Stromal cell of bone marrow (primary cell): ENCODE measurements at regions not wholly inside any gene's neighbourhood (a gene's known extent, or its start where the extent isn't known, plus 50 kb on each side); places are given as distances from the start of the nearest gene placed in this dataset.

Source experiments
- DNase-seq: peaks from one replicate; pipeline ENCODE4 v3.0.0-alpha.2; 2012; ENCODE audit warnings: low read depth

DNA sequence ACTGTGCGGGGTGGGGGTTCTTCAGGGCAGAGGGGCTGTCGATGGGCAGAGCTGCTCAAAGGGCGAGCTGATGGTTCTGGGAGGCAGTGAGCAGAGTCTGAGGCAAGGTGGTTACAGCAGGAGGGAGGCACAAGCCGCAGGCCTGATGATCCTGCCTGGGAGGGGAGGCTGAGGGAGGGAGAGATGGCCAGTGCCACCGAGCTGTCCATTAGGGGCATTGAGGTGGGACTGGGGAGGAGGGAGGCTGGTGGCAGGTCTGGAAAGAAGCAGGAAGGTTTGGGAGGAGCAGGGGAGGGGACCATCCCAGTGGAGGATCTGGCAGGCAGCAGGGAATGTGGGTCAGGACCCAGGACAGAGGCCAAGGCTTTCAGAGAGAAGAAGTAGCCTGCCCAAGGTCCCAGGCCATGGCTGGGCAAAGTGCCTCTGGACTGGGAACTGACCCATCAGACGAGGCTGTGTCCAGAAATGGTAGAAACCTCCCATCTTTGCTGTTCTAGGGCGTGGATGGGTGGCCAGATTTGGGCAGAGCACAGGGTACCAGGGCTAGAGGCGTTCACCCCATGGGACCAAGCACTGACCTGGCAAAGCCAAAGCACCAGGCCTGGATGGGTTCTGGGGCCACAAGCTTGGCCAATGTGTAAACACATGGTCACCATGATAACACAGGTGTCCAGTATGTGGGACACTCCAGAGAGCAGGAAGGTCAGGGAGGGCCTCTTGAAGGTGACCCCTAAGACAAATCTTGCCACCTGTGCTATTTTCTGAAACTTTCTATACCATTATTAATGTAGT lies 55.5 kb downstream of the INHBB start:
- no peak for DNase-seq

DNA sequence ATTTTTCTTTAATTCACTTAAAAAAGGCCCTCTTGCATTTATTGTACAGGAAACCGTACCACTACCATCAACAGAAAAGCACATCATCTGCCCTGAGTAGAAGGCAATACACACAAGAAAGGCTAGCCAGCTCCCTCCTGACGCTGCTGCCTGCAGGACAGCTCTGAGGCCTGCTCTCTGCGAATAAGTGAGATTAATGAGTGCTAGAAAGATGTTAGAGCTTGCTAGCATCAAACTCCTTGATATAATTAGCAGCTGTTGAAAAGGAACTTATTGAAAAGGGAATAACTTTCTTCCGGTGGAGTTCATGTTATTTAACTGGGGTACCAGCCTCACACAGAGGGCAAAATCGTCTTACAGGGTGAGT lies 56.1 kb downstream of the INHBB start:
- no peak for DNase-seq

DNA sequence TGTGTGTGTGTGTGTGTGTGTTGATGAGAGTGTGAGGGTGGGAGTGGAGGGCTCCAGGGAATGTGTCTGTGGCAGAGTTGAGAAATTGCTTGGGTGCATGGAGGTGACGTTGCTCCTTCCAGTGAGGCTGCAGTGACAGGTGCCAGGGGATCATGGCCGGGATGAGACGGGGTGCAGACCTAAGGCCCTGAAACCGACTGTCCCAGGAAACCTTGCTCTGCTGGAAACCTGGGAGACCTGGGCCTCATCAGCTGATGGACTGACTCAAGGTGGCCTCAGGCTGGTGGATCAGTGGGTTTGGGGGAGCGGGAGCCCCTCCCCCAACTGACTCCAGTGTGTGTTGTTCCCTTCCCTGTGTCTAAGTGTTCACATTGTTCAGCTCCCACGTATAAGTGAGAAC lies 56.6 kb downstream of the INHBB start:
- DNase-seq, result no peak

DNA sequence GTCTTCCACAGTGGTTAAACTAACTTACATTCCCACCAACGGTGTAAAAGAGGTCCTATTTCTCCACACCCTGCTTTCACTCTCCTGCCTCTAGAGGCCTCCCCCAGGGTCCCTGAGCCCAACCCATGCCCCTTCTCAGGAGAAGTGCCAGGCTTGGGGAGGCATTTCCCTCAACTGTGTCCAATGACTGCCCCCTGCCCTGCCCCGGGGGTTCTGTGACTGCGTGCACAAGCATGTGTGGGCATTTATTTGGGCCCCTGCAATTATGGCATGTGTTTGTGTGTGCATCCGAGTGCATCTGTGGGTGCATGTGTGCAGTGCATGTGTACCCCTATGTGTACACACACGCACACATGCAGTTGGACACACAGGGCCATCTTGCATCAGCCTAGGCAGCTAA lies 57.3 kb downstream of the INHBB start:
- DNase-seq, result no peak

DNA sequence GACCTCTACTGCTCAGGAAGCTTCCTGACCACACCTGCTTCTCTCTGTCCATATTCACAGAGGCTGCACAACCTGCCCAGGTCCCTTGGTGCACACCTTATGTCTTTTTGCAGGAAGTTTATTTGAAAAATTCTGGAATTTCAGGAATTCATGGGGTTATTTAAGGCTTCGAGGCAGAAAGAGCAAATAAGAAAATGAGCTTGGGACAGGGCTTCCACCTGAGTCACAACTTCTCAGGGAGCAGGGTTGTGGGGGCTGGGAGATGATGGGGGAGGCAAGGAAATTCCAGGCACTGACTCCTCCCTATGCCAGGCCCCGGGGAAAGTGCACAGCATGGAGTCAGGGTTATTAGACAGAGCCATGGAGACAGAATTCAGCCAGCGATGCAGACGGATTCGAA lies 57.7 kb downstream of the INHBB start:
- DNase-seq, result no peak

DNA sequence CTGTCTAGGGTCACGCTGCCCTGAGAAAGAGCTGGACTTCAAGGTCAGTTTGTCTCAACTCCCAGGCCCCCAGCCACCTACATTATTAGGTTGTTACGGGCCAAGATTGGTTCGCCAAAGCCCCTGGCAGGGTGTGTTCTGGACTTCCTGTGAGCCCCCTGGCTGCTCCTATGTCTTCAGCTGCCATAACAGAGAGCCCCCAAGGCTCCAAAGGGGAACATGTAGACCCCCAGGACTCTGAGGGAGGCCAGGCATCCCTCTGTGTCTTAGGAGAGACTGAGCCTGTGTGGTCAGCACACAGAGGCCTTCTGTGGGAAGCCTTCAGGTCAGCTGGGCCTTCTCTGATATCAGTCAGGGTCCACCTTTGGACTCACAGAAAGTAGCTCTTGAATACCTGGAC lies 58.3 kb downstream of the INHBB start:
- no peak for DNase-seq

DNA sequence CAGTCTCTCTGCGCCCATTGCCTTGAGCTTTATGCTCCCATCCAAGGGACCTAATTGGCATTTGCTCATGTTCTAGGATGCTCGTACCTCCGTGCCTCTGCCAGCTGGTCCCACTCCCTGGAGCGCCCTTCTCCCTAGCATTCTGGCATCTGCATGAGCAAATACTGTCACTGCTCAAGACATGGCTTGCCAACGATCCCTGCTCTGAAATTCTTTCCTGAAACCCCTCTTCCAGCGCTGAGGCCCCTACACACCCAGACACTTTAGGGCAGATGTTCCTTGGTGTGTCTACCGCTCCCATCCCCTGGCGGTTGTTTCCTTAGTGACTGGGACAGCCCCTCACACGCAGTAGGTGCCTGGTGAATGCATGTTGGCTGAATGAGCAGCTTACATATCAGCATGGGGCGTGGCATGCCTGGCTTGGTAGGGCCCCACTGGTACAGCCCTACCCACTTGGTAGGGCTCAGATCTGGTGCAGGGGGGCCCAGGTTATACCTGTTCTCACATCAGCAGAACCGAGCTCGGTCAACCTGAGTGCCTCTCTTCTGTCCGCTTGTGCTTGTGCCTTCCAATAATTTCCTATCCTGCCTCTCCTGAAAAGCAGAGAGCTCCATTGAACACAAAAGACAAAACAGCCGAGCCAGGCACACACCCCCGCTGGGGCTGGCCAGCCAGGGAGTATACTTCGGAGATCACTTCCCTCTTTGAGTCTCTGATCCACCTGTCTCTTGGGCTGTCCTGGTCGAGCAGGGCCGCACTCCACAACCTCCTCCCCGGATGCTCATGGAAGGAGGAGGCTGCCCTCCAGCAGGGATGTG lies 59.2 kb downstream of the INHBB start:
- no peak for DNase-seq

DNA sequence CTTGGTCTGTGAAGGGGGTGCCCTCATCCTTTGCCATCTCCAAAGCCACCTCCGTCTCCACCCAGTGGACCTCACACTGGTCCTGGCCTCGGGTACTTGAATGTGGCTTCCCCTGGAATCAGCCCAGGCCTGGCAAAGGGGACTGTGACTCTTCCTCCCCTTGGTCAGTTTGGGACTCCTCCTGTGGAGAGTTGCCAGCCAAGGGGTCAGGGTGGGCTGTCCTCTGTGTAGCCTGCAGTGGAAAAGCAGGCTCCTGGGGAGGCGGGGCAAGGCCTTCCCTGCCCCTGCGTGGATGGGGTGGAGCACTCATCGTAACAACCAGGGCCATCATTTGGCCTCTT lies 59.8 kb downstream of the INHBB start:
- no peak for DNase-seq

DNA sequence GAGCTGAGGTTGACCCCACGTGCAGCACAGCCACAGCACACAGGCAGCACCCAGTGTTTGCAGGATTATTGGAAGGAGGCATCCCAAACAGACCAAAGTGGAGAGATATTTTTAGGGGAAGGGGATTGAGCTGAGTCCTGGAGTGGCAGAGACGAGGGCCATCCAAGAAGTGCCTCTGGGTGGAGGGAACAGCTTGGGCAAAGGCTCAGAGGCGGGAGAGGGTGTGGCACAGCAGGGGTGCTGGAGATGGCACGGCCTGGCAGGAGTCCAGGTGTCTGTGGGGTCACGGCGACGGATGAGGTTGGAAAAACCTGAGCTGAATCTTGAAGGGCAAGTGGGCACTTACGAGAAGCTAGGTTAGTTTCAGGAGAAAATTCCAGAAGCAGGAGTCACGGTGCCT lies 60.6 kb downstream of the INHBB start:
- no peak for DNase-seq

DNA sequence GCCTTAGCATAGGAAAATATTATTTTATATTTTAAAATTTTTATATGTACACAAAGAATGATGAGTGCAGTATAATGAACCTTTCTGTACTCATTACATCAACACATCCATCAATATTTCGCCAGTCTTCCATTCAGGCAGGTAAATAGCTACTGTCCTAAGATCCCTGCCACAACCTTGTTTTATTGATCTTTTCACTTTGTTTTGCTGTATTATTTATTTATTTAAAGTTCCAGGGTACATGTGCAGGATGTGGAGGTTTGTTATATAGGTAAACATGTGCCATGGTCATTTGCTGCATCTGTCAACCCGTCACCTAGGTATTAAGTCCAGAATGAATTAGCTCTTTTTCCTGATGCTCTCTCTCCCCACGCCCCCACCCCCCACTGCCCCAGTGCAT lies 64.6 kb downstream of the INHBB start:
- DNase-seq, result no peak

DNA sequence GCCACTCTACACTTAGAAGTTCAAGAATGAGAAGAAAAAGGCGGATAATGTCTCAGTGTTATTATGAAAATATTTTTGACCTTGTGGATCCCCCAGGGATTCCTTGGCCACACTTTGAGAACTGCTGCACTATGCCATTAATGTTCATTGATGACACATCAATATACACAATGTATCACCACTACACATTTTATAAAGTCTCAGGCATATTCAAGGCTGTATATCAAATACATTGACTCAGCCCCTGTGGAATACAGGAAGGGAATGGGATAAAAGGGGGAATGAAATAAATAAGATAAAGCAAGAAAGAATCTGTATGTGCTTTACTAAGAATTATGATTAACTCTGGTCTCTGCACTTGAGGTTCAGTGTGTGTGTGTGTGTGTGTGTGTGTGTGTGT lies 69.1 kb downstream of the INHBB start:
- DNase-seq, result no peak

DNA sequence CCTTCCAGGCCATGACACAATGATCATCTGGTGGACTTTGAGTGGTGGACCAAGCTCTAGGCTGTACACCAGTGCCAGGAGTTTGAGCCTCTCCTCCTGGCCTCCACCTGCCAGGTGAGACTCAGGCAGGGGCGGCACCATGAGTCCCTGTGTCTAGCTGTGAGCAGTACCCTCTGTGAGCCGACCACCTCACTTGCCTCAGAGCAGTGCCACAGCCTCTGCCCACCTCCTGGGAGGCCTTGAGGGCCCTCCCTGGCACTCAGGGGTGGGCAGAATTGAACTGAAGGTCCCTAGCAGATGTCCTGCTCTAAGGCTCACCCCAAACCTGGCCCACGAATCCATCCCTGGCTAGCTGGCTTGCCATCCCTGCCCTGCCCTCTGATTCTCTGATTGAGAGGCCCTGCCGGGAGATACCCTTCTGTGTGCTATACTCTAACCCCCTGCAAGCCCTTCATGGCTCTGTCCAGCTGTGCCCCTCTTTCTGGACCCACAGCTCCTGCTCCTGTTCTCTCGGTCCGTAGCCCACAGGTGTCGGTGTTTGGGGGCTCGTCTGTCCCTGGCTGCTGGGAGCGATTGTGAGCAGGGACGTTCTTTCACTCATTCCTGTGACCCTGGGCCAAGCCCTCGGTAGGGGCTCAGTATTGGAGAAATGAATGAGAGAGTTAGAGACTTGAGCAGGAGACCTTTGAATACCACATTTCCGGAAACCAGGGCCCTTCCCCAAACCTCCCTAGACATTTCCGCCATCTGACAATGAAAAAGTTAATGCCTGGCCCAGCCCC lies 70.0 kb downstream of the INHBB start:
- no peak for DNase-seq

DNA sequence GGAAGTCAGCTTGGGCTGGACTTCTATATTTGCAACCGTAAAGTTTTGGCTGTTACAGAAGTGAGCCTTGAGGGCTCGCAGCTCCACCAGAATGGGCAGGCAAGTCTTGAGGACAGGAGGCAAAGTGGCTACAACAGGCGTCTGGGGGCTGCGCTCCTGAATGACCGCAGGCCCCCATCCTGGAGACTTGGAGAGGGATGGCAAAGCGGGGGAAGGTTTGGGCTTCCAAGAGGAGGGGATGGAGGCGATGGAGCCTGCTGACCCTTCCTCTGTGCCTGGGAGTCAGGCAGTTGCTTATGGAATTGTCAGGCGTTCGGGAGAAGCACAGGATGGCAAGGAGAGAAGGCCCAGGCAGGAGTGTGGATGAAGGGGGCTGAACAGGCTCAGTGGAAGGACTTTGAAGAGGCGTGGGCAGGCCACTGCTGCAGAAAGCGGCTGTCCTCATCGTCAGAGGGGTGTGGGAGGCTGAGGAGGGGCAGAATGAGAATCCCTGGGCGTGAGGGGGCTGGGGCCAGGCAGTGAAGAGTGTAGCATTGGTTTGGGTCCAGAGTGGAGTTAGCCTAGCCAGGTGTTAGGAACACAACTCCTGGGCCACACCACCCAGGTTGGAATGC lies 72.3 kb downstream of the INHBB start:
- no peak for DNase-seq

DNA sequence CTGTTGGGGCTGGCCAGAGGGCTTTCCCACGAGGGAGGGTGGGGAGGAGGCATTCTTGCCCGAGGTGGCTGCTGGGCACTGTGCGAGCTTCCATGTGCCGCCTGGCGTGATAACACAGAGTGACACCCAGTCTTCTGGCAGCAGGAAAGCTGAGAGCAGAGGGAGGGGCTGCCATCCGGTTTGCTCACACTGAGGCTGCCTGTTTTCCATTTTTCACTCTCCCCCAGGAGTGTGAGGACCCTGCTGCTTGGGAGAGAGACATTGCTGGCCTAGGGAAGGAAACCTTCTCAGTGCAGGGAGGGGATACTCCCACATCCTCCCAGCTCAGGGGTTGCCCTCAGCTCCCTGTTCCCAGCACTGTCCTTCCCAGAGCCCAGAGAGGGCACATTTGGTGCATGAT lies 73.1 kb downstream of the INHBB start:
- no peak for DNase-seq

DNA sequence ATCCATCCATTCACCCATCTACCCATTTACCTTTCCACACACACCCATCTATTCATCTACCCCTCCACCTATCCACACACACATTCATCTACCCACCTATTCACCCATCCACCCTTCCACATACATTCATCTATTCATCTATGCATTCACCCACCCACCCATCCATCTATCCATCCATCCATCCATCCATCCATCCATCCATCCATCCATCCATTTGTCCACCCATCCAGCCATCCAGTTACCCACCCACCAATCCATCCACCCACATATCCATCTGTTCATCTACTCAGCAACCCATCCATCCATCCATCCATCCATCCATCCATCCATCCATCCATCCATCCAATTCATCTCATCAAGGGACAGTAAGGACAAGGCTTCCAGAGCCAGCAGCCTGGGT lies 74.0 kb downstream of the INHBB start:
- no peak for DNase-seq

DNA sequence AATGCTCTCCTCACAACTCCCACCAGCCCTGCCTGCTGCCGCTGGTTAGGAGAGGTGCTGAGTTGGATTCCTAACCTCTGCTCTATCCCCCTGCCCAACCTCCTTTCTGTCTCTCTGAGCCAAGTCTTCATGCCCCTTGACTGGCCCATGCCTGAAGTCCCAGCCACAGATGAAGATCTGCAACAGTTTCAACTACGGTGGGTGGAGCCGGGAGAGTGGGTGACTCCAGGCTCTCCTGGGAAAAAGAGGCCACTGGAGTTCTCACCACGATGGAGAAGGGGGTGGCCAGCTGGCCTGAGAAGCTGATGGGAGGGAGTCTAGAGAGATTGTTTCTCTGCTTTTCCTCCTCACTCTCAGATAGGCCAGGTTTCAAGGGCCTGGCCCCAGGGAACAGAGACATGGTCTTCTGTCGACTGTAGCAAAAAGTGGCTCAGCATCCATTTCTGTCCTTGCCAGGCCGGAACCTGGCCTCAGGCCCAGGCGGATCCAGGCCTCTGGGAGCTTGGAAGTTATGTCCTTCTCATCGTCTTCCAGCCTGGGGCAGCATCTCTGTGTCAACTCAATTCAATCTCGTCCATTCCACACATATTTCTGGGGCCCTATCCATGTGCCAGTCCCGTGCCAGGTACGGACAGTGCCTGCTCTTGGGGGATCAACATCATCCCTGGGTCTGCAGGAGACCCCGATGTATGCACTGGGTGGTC lies 75.3 kb downstream of the INHBB start:
- no peak for DNase-seq

DNA sequence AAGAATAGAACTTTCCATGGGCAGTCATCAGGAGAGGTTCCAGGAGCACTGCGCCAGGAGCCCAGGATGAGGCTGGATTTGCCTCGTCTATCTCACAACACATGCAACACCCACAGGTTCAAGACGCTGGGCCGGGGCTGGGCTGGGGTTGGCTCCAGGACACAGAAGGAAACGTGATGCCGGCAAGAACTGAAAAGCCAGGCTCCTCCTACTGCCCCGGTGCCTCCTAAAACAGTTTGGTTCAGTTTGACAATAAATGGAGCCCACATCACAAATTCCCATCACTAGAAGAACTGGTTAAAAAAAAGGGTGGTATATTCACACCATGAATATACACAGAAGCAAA lies 75.9 kb downstream of the INHBB start:
- DNase-seq, result no peak

DNA sequence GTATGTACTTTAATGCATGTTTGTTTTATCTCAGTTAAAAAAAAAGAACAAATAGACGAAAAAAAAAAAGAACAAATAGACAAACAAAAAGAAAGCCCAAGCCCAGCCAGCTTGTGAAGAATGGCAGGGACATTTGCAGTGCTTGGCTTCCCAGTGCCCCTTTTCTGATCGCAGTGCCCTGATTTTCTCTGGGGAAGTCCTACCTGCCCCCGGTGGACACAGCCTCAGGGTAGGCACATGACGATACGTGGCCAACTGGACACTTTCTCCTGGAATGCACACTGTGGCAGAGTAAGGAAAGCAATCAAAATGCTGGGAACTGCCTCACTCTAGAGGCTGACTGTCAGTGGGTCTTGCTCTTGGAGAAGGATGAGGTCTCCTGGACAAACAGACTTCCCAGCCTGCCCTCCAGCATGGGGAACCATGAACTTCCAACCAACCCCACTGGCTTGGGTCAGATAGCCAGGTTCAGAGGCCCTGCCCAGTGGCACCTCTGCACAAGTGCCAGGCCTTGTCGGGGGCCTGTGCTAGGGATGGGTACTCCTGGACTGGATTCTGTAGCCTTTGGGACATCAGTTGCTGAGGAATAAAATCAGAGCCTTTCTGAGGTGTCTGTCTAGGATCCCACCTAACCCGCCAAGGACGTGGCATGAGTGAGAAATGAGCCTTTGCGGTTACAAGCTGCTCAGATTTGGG lies 76.7 kb downstream of the INHBB start:
- no peak for DNase-seq

DNA sequence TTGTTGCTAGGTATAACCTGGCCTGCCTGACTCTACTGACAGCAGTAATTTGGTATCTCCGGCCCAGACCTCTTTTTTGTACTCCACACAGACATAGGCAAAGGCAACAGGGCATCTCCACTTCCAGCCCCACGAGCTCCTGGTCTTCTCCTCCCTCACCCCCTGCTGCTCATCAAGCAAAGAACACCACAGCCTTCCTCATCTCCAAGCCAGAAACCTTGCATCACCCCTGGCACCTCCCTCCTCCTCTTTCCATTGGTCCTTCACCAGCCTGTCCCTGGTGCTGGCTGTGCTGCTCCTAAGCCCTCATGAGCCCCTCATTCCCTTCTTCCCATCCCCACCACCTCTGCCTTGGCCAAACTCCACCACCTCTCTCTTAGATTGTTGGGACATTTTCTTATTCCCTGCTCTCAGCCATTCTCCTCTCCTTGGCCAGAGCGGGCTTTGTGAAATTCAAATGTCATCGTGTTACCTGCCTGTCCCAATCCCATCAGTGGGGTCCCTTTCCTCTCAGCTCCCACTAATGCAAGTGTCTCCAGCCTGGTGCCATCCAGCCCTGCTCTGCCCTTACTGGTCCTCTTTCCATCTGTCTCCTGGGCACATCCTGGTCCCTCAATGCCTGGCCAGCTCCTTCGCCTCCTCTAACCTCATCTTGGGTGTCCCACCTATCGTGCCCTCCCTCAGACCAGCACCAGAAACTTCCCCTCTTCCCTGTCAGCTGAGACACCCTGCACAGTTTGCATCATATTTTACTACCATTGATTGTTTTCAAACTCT lies 77.4 kb downstream of the INHBB start:
- DNase-seq, result no peak

DNA sequence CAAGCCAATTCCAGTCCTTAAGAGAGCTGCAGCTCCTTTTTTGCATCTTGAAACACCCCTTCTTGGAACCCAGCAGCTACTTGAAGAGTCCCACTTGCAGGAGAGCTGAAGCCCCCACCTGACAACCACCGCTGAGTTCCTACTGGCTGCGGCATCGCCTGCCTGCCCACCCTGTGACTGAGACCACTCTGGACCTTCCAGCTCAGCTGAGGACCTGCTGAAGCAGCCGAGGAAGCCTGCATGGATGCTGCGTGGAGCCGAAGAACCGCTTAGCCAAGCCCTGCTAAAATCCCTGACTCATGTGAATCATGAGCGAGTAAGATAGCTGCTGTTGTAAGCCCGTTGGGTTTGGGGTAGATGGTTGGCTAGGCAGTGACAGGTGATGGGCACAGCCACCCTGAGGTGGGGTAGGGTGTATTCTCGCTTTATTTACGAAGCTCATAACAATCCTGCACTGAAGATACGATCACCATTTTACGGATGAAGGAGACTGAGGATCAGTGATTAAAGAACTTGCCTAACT lies 78.4 kb downstream of the INHBB start:
- DNase-seq, result no peak
